ENCODE measurements at regions not wholly inside any gene's neighbourhood (a gene's known extent, or its start where the extent isn't known, plus 50 kb on each side); places are given as distances from the start of the nearest gene placed in this dataset.

- H3K9me3 ChIP-seq (ENCODE audit: insufficient read depth, low read length, severe bottlenecking): no peaks in the 10 kb centered on the region
- no peak for ATAC-seq (ENCODE audit: insufficient read depth, low read depth)
Measured at GRCh38 chr17:79454826-79455225, 156.0 kb downstream of the RBFOX3 start.

GRCh38 chr17:79453481-79453880 lies 157.4 kb downstream of the RBFOX3 start:
- Histone ChIP-seq H3K36me3 (ENCODE audit: insufficient read depth, low read length) (no peaks in the 10 kb centered on the region), H3K27ac (ENCODE audit: low read length) (no peak overlapping the region), H2AFZ (ENCODE audit: low read depth, low read length) (no peak overlapping the region), H3K4me2 (ENCODE audit: insufficient read depth, low read length) (no peak overlapping the region), H3K79me2 (ENCODE audit: insufficient read depth, low read length) (no peaks in the 10 kb centered on the region), H4K20me1 (ENCODE audit: insufficient read depth, low read length) (peaks cover 2% of the 10 kb centered on the region; the same call in 1 of the 2 replicates), H3K4me3 (ENCODE audit: low read depth in 1 of 2, low read length in 2 of 2) (no peak overlapping the region), H3K4me1 (ENCODE audit: insufficient read depth, low read length) (no peaks in the 10 kb centered on the region), H3K27me3 (ENCODE audit: insufficient read depth, low read length, poor library complexity) (peaks cover 10% of the 10 kb centered on the region), H3K9ac (ENCODE audit: low read depth, low read length) (no peak overlapping the region), H3K9me3 (ENCODE audit: insufficient read depth, low read length, severe bottlenecking) (no peaks in the 10 kb centered on the region)
- DNase-seq (no peak), ATAC-seq (ENCODE audit: insufficient read depth, low read depth) (no peak)
- TF ChIP-seq CTCF (IDR thresholded peaks at IDR 0.05; ENCODE audit: borderline replicate concordance, extremely low read depth, low read length, poor library complexity, severe bottlenecking) (no peak), EZH2 (IDR thresholded peaks at IDR 0.05; ENCODE audit: borderline replicate concordance, low read depth, low read length, severe bottlenecking) (no peak)

More at GRCh38 chr17:79454826-79455225, 156.0 kb downstream of the RBFOX3 start:
- Histone ChIP-seq H3K27ac (ENCODE audit: low read length) (no peak overlapping the region), H2AFZ (ENCODE audit: low read depth, low read length) (no peak overlapping the region), H3K36me3 (ENCODE audit: insufficient read depth, low read length) (no peaks in the 10 kb centered on the region), H4K20me1 (ENCODE audit: insufficient read depth, low read length) (no peaks in the 10 kb centered on the region; the same call in none of the 2 replicates), H3K27me3 (ENCODE audit: insufficient read depth, low read length, poor library complexity) (peaks cover 9% of the 10 kb centered on the region), H3K79me2 (ENCODE audit: insufficient read depth, low read length) (no peaks in the 10 kb centered on the region), H3K4me3 (ENCODE audit: low read depth in 1 of 2, low read length in 2 of 2) (no peak overlapping the region), H3K4me2 (ENCODE audit: insufficient read depth, low read length) (no peak overlapping the region), H3K9ac (ENCODE audit: low read depth, low read length) (no peak overlapping the region), H3K4me1 (ENCODE audit: insufficient read depth, low read length) (no peaks in the 10 kb centered on the region)
- no peak for DNase-seq
- TF ChIP-seq EZH2 (IDR thresholded peaks at IDR 0.05; ENCODE audit: borderline replicate concordance, low read depth, low read length, severe bottlenecking) (no peak), CTCF (IDR thresholded peaks at IDR 0.05; ENCODE audit: borderline replicate concordance, extremely low read depth, low read length, poor library complexity, severe bottlenecking) (no peak)

- Histone ChIP-seq H3K4me1 (ENCODE audit: insufficient read depth, low read length) (no peaks in the 10 kb centered on the region), H4K20me1 (ENCODE audit: insufficient read depth, low read length) (peaks cover 2% of the 10 kb centered on the region; the same call in 1 of the 2 replicates), H3K9me3 (ENCODE audit: insufficient read depth, low read length, severe bottlenecking) (no peaks in the 10 kb centered on the region), H3K27me3 (ENCODE audit: insufficient read depth, low read length, poor library complexity) (peaks cover 16% of the 10 kb centered on the region), H3K4me3 (ENCODE audit: low read depth in 1 of 2, low read length in 2 of 2) (no peak overlapping the region), H2AFZ (ENCODE audit: low read depth, low read length) (no peak overlapping the region), H3K9ac (ENCODE audit: low read depth, low read length) (no peak overlapping the region), H3K79me2 (ENCODE audit: insufficient read depth, low read length) (no peaks in the 10 kb centered on the region), H3K4me2 (ENCODE audit: insufficient read depth, low read length) (no peak overlapping the region), H3K27ac (ENCODE audit: low read length) (no peak overlapping the region), H3K36me3 (ENCODE audit: insufficient read depth, low read length) (no peaks in the 10 kb centered on the region)
- TF ChIP-seq CTCF (IDR thresholded peaks at IDR 0.05; ENCODE audit: borderline replicate concordance, extremely low read depth, low read length, poor library complexity, severe bottlenecking) (no peak), EZH2 (IDR thresholded peaks at IDR 0.05; ENCODE audit: borderline replicate concordance, low read depth, low read length, severe bottlenecking) (no peak)
- ATAC-seq (ENCODE audit: insufficient read depth, low read depth): no peak
- no peak for DNase-seq
Measured at GRCh38 chr17:79452706-79453105, 158.1 kb downstream of the RBFOX3 start.

- H3K27me3 ChIP-seq (ENCODE audit: insufficient read depth, low read length, poor library complexity): peaks cover 16% of the 10 kb centered on the region
- no peak overlapping the region for H3K4me2 ChIP-seq (ENCODE audit: insufficient read depth, low read length)
Measured at GRCh38 chr17:79451167-79451566, 159.7 kb downstream of the RBFOX3 start.

More at GRCh38 chr17:79451167-79451566, 159.7 kb downstream of the RBFOX3 start:
- ATAC-seq (ENCODE audit: insufficient read depth, low read depth): no peak
- no peak overlapping the region for H3K9ac ChIP-seq (ENCODE audit: low read depth, low read length)
- TF ChIP-seq CTCF (IDR thresholded peaks at IDR 0.05; ENCODE audit: borderline replicate concordance, extremely low read depth, low read length, poor library complexity, severe bottlenecking): no peak
- TF ChIP-seq EZH2 (IDR thresholded peaks at IDR 0.05; ENCODE audit: borderline replicate concordance, low read depth, low read length, severe bottlenecking): no peak
- no peaks in the 10 kb centered on the region for H3K79me2 ChIP-seq (ENCODE audit: insufficient read depth, low read length)
- H2AFZ ChIP-seq (ENCODE audit: low read depth, low read length): no peak overlapping the region
- H3K36me3 ChIP-seq (ENCODE audit: insufficient read depth, low read length): no peaks in the 10 kb centered on the region
- H3K4me3 ChIP-seq (ENCODE audit: low read depth in 1 of 2, low read length in 2 of 2): no peak overlapping the region
- DNase-seq: no peak
- H3K9me3 ChIP-seq (ENCODE audit: insufficient read depth, low read length, severe bottlenecking): no peaks in the 10 kb centered on the region
- no peak overlapping the region for H3K27ac ChIP-seq (ENCODE audit: low read length)
- peaks cover 2% of the 10 kb centered on the region; the same call in 1 of the 2 replicates for H4K20me1 ChIP-seq (ENCODE audit: insufficient read depth, low read length)
- H3K4me1 ChIP-seq (ENCODE audit: insufficient read depth, low read length): no peaks in the 10 kb centered on the region

Measured in DND-41 (cell line).